HG03342 (cell line): ENCODE measurements at regions not wholly inside any gene's neighbourhood (a gene's known extent, or its start where the extent isn't known, plus 50 kb on each side); places are given as distances from the start of the nearest gene placed in this dataset.
"Not testable (repeated sequence)": the region's sequence is repeated elsewhere in the genome, so short reads cannot be mapped to it uniquely, and the experiment has no call there.

ENCODE experiments used
- ATAC-seq: cut with Tn5 transposase; IDR thresholded peaks from one replicate; pipeline ENCODE4 v1.9.1; 2021; ENCODE audit warnings: mild to moderate bottlenecking, moderate library complexity; ENCODE audit not compliant: unreplicated experiment

DNA sequence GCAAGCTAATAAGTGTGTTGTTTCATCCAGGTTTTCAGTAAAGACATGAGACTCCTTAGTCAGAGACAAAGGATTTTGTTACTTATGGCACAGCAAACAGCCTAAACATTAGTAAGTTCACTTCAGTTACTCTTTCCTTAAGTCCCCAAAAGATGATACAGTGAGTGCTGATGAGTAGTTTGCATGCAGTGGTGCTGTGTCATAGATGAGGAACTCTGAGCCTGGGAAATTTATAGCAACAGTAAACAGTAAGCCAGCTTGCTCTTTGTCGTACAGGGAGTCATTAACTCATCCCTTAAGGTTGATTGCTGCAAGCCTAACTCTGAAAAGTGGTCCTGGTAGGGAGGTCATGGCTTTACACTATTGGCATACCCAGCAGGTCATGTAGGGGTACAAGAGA, 208.6 kb upstream of the OR4E1 start:
- ATAC-seq = no peak

DNA sequence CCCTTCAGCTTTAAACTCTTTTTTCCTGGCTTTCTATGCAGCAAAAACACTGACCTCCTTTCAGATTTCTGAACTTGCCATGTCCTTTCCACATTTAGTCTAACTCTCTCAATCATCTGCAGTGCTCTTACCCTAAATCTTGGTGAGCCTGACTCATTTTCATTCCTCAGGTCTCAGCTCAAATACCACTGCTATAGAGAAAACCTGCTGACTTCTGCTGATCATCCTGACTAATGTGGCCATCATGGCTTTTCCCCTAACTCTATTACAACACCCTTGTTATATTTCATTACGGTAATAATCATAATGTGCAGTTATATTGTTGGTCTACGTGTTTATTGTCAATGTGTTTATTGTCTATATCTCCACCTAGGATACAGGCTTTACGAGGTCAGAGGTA, 207.3 kb upstream of the OR4E1 start:
- no peak for ATAC-seq

DNA sequence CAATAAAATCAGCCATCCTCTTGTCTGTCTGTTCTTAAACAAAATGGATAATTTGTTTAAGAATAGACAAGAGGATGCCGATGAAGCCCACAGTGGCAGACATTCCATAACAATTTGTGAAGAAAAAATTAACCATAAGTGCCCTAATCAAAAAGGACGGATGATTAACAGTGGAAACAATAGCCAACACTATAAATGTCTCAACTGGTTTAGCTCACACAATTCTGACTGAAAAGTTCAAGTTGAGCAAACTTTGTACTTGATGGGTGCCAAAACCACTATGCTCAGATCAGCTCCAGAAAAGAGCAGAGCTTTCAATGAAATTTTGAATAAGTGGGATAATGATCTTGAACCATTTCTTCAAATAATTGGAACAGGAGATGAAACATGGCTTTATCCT, 202.2 kb upstream of the OR4E1 start:
- no peak for ATAC-seq

DNA sequence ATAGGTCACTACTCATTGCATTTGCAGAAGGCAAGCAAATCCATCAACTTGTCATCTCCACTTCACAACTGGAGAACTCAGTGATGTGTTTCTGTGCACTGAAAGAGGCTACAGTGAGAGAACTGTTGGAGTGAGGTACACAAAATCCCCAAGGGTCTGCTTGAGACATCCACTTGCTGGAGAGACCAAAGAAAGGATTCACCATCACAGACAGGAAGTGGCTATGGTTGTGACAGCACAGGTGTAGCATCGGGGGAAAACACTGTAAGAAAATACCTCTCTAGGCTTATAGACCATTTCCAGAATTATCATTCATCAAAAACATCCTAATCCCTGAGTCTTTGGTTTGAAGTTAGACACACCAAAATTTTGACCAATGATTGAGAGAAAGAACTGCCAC, 201.3 kb upstream of the OR4E1 start:
- no peak for ATAC-seq

DNA sequence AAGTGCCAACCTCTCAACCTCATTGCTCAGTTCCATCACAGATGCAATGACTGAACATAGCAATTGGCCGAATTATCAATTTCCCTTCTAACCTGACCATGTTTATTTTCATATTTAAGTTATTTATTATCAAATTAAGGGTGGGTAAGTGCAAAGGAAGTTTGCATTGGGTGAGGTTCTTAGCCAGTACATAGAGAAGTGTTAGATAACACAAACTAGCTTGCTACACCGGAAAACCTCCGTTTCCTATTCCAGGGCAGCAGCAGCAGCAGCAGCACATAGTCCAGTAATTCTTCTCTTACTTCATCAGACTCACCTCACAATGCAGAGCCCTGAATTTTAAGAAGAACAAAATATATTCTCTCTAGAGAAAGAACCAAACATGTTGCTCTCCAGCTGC, 200.5 kb upstream of the OR4E1 start:
- ATAC-seq = no peak

DNA sequence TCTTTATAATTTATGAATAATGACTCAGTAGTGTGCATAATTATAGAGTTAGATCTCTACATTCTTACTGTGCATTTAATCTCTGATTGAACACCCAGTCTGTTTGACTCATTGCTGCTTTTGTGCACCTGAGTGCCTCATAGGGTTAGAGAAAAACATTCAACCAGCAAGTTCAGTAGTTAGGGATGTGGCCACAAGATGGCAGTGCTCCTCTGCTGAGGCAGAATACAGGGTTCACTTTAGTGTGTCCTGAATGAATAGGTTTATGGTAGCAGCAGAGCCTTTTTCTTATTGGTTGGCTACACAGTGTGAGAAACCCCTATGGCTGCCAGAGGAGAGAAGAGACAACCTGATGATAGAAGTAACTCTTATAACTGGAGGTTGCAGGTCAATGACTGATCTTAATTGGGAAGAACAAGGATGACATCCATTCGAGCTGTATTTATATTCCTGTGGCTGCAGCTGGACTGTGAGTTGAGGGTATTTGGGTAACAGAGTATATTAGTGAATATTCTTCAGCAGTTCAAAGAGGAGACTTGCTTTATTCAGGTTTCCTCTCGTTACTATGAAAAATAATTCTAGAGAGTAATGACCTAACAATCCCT, 194.9 kb upstream of the OR4E1 start:
- peak; percentile 80 for ATAC-seq

DNA sequence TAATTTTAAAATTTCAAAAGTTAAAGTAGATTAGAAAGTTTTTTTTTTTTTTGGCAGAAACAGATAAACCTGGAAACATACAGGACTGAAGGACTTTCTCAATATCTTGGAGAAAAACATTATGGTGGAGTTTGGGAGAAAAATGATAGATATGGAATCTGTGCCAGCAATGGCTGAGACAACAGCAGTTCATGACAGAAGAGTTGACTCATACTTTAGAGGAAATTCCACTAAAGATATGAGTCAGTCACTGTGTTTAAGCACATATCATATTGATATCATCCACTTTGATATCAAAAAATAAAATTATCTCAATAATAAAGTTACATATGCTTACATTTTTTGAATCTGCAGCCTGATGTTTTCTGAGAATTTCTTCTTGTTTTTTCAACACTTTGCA, 193.9 kb upstream of the OR4E1 start:
- ATAC-seq = no peak

DNA sequence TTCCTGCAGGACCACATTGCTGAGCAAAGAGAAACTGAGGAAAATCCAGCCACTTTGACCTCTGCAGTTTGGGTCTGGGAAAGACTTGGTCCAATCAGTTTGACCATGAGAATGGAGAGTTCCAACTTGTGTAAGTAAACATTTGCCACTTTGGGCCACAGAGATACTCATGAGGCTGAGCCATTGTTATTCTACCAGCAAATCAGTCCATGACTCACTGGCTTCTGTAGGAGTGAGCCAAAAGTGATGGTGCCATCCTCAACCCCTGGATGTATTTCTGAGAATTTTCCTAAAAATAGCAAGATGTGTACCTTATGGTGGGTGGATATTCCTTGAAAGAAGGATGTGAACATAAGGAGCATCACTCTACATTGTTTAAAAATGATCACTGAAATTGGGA, 192.9 kb upstream of the OR4E1 start:
- no peak for ATAC-seq

DNA sequence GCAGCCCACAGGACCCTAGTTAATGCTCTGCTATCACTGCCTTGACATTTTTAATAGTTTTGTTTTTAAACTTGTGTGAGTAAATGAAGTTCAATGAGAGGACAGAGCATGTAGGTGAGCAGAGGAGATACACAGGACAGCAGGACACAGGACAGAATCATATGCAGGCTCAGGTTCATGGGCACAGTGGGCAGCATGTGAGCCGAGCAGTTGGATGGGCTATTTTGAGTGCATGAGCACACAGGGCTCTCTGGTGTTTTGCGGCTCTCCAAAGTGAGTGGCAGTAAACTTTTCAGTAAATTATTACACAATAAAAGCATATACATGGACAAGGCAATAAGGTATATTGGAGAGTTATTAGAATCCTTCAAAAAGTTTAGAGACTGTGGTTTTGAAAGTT, 189.7 kb upstream of the OR4E1 start:
- ATAC-seq = no peak

DNA sequence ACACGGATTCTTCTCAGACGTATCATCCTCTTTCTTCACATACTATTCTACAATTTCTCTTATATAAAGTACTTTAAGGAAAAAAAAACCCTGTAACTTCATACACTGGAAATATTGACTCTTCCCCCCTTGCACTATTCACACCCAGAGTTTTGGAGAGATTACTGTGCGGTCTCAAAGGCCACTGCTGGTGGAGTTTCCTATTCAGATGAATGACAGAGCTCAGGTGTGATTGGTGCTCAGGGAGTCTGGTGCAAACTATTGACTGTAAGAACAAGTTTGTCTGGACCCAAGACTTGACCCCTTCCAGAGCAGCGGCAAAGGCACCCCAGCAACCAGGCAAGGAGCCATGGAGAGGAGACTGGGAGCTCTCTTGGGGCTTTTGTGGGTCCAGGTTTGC, 187.5 kb upstream of the OR4E1 start:
- no peak for ATAC-seq

DNA sequence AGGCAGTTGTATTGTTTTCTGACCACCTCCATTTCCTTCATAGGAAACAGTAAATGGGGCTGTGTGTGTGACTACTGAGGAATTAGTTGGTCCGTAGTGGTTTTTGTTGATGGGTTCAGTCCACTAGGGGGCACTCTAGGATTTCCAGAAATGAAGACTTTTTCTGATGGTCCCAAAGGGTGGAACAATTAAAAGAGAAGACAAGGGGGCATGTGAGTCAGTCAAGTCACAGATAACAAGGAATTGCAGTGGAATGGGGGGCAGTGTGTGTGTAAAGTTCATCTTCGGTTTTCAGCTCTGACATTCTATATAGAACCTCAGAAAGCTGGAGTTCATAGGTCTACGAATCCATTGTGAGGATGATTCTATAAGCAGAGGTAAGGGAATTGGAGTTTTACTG, 186.6 kb upstream of the OR4E1 start:
- ATAC-seq = no peak

DNA sequence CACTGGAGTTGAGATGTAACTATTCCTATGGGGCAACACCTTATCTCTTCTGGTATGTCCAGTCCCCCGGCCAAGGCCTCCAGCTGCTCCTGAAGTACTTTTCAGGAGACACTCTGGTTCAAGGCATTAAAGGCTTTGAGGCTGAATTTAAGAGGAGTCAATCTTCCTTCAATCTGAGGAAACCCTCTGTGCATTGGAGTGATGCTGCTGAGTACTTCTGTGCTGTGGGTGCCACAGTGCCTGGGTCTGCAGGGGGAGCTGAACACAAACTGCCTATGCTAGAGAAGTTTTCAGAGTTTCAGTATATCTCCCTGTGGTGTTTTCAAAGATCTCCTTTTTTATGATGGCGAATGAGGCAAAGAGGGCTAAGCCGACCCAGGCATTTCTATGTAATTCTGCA, 179.2 kb upstream of the OR4E1 start:
- no peak for ATAC-seq

DNA sequence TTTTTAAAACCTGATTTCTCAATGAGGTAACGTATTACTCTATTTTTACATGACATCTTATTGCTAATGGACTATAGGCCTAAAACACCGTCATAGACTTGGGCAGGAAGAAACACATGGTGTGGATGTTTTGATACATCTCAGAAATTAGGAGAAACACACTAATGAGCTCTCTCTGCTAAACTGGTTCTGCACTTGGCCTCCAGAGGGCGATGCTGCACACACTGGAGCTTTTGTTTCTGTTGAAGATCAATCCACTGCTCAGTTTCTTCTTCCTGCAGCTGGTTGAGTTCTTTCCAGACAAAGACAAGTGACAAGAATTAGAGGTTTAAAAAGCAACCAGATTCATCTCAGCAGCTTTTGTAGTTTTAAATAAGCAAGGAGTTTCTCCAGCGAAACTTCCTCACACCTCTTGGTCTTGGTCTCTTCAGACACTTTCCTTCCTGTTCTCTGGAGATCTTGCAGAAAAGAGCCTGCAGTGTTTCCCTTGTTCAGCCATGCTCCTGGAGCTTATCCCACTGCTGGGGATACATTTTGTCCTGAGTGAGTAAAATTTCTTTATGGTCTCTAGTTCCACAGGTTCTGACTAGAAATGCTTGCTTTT, 178.5 kb upstream of the OR4E1 start:
- ATAC-seq = peak; percentile 70

DNA sequence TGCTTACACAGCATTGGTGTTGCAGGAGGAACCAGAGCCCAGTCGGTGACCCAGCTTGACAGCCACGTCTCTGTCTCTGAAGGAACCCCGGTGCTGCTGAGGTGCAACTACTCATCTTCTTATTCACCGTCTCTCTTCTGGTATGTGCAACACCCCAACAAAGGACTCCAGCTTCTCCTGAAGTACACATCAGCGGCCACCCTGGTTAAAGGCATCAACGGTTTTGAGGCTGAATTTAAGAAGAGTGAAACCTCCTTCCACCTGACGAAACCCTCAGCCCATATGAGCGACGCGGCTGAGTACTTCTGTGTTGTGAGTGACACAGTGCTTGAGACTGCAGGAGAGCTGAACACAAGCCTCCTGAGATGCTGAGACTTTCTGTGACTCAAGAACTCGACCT, 173.3 kb upstream of the OR4E1 start:
- ATAC-seq = not testable (repeated sequence)

DNA sequence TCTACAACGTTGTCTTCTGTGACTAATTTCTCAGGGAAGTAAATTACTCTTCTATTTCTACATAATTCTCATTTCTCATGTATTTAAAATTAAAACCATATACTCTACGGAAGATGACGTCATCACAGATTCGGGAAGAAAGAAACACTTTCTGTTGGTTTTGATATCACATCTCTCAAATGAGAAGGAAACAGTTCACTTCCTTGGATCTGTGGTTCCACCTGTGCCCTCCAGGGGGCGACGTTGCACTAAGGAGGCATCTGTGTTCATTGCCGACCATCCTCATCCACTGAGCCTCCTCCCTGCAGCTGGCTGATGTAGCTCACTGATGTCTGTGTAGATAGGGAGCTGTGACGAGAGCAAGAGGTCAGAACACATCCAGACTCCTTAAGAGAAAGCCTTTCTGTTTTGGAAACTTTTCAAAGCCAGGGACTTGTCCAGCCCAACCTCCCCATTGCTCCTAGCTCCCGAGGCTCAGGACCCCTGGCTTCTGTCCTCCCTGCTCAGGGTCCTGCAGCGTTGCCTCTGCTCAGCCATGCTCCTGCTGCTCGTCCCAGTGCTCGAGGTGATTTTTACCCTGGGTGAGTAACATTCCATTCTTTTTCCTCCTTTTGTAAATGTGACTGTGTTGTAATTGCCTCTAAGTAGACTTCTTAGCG, 172.7 kb upstream of the OR4E1 start:
- no peak for ATAC-seq

DNA sequence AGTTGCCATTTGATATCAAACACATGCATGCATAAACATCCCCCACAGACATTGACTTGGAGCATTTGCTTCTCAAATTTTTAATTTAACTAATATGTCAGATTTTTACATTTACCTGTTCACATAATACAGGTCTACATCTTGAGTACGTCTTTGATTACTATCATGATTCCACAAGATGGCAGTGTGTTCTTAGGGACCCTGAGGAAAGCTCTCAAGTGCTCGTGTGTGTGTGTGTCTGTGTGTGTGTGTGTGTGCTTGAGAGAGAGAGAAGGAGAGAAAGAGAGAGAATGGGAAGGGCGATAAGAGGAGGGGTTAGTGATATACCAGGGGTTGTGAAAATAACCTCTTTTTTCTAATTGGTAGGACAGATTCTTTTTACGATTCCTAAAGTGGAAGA, 167.1 kb upstream of the OR4E1 start:
- no peak for ATAC-seq

DNA sequence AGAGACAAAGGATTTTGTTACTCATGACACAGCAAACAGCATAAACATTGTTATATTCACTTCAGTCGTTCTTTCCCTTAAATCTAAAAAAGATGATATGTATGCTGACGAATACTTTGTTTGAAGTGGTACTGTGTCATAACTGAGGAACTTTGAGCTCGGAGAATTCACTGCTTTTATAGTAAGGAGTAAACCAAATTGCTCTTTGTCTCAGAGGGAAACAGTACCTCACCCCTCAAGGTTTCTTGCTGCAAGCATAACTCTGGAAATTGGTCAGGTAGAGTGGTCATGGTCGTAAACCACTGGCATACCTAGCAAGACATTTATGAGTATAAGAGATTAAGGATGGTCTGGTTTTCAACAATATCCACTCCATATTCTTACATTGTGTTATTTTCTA, 160.2 kb upstream of the OR4E1 start:
- ATAC-seq = no peak

DNA sequence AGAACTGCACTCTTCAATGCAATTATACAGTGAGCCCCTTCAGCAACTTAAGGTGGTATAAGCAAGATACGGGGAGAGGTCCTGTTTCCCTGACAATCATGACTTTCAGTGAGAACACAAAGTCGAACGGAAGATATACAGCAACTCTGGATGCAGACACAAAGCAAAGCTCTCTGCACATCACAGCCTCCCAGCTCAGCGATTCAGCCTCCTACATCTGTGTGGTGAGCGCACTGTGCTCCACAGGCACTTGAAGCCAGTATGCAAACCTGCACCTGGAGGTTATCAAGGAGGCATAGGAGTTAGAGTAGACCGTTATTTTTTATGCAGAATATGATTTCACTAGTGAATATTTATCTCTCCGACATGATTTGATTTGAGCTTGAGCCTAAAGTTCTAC, 152.2 kb upstream of the OR4E1 start:
- no peak for ATAC-seq

DNA sequence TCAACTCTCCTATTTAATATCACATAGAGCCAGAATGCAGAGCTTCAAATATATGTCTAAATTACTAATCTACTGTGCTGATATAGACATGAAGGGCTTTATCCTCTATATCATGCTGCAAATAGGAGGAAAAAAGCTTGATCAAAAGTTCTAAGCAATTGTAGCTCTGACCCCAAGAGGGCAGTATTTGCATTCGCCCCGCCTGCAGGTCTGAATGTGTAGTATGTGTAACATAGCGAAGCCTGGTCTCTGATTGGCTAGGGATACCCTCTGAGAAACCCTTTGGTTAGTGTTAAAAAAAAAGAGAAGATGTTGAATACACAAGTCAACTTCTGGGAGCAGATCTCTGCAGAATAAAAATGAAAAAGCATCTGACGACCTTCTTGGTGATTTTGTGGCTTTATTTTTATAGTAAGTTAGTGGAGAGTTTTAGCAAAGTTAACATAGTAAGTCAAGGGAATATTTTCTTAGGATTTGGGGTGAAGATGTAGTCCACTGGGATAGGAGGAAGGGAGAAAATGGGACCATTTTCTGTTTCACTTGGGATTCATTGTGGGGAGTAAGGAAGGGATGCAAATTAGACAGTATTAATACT, 151.6 kb upstream of the OR4E1 start:
- ATAC-seq = no peak

DNA sequence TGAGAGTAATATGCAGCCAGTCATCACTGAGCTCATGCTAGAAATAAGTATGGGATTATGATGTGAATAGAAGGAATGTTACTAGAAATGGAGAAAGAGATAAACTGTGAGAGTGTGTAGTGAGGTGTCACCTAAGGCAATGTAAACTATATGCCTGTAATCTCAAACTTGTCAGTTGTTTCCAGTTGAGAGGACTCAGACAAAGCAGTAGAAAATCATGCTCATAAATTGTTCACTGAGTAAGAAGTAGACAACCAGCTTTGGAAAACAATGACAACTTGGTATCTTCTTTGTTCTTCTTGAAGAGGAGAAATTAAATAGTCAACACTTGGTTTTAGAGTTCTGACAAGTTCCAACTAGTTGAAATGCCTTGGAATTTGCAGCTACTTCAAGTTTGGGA, 148.5 kb upstream of the OR4E1 start:
- ATAC-seq = no peak

DNA sequence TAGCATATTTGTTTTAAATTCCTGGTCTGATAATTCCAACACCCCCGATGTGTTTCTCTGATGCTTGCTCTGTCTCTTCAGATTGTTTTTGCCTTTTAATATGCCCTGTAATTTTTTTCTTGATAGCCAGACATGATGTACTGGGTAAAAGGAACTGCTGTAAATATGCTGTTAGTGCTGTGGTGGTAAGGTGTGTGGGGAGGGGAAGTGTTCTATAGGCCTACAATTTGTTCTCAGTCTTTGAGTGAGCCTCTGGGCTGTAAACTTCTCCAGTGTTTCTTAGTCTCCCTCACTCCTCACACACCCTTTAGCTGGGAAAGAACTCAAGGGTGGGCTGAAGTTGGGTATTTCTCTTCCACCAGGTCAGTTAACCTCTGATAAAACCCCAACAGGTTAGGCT, 147.0 kb upstream of the OR4E1 start:
- ATAC-seq = no peak

DNA sequence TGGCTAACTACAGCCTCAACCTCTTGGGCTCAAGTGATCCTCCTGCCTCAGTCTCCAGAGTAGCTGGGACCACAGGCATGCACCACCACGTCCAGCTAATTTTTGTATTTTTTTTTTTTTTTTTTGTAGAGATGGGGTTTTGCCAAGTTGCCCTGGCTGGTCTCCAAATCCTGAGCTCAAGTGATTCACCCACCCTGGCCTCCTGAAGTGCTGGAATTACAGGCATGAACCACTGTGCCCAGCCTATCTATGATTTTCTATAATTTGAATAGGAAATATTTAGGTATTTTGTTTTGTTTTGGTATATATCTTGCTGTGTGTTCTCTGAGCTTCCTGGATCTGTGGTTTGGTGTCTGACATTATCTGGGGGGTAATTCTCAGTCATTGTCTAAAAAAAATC, 146.3 kb upstream of the OR4E1 start:
- ATAC-seq = not testable (repeated sequence)
